DMS 273 treated with DMSO at 0.1 percent for 48 hours (cell line): ENCODE measurements at regions not wholly inside any gene's neighbourhood (a gene's known extent, or its start where the extent isn't known, plus 50 kb on each side); places are given as distances from the start of the nearest gene placed in this dataset.

ENCODE experiments used
- DNase-seq: peaks from one replicate; lab custom pipeline; 2025; lab: John Stamatoyannopoulos, UW

DNA sequence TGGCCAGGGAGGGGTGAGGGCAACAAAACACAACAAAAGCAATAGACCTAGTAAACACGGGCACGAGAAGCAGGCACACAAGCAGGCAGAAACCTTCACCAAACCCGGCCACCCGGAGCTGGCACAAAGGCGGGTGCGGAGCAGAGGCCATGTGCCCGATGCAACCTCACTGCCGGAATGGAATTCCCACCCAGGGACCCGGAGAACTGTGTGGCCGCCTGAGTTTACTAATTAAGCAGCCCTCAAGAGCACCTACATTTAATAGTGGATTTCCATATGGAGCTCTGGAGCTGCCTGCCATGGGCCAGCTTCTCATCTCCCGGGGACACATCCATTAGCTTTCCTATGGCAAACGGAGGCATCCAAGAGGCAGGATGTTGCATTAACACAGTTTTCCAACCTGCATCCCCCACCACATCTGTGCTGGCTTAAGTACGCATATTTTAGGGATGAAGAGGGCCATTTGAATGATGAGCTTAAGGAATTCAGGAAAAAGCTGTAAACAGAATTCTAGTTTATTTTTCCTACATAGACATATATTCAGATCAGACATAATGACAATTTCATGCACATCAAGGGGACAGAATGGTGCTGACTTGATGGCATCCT is 104.5 kb upstream of the SMIM21 start:
- no peak for DNase-seq

DNA sequence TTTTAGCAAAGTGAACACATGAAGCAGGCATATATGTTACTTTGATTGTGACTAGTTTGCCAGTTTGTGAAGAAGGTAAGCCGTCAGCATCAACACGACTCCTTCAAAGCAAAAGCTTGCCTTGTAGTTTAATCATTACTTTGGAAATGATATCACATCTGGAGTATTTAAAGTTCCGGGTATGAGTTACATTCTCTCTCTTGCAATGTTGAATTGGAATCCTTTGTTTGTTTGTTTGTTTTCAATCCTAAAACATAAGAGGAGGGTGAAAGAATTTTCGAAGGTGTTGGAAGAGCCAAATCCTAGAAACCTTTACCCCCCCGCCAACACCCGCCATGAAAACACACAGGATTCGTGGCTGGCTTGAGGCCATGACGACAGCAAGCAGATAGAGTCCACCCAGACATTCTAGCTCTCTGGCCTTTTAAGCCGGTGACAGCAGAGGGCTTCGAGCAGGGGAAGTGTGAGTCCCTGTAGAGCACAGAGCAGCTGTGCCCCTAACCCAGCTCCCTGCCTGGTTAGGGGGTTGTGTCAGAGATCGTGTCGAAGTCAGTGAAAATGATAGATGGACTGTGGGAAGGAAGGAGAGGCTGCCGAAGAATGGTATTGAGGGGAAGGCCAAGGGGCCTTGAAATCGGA is 103.8 kb upstream of the SMIM21 start:
- no peak for DNase-seq

- no peak for DNase-seq
Observed at GRCh38 chr18:75530566-75531211, 103.2 kb upstream of the SMIM21 start.

DNA sequence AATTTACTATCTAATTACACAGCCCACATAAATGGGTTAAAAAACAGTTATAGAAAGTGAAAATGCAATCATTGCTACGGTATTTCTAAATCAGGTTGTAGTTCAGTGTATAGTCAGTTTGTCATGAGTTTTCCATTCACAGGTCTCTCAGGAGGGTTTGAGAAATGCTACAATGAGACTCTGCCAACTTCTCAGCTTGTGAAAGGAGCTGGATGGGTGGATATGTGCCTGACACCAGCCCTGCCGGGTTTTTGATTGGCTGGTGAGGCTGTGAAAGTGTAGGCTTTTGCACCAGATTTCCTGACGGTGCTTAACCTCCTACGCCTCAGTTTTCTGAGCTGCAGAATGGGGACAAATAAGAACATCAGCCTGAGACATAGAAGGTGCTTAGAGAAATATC is 102.6 kb upstream of the SMIM21 start:
- DNase-seq: no peak

DNA sequence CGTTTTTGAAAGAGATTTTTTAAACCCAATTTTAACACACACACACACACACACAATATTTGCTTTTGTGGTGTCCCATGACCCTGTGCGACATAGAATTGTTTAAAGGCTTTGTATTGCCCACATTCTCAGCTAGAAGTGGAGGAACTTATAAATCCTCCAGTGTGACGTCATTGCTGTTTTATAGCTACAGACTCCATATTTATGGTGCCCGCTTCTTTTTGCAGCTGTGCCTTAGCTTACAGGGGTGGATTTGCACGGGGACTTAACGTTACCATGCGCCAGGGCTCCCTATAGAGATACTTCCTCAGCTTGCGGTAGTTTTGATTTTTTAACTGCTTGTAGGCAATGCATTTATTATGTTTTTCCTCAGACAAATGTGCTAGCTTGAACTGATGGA is 101.9 kb upstream of the SMIM21 start:
- no peak for DNase-seq

GRCh38 chr18:75527848-75528685 is 100.6 kb upstream of the SMIM21 start:
- DNase-seq: no peak

DNA sequence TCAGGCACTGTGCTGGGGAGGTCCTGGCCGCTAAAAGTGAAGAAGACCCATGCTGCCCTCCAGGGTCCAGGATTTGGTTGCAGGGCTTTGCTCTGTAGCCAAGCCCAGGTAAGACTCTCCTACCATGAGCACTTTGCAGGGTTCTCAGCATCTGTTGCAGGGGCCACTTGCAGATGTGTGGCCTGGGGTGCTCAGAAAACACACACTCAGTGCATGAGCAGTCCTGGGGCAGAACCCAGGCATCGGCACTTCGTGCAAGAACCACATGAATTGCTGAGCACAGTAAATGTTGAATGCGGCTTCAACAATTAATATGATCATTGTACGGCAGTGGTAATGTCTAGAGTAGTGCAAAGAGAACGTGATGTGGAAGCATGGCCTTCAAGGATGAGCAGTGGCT is 98.5 kb upstream of the SMIM21 start:
- no peak for DNase-seq

DNA sequence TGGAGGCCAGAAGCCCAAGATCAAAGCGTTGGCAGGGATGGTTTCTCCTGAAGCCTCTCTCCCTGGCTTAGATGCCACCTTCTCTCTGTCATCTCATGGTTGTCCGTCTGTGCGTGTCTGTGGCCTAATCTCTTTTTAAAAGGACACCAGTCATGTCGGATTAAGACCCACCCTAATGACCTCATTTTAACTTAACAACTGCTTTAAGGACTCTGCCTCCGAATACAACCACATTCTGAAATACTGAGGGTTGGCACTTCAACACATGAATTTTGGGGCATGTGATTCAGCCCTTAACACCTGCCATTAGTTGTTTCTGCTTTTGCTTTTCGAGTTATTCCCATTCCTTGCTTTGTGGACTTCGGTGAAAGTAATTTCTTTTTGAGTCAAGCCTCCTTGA is 97.8 kb upstream of the SMIM21 start:
- DNase-seq: no peak

- no peak for DNase-seq
Observed at GRCh38 chr18:75524841-75525240, 97.3 kb upstream of the SMIM21 start.

DNA sequence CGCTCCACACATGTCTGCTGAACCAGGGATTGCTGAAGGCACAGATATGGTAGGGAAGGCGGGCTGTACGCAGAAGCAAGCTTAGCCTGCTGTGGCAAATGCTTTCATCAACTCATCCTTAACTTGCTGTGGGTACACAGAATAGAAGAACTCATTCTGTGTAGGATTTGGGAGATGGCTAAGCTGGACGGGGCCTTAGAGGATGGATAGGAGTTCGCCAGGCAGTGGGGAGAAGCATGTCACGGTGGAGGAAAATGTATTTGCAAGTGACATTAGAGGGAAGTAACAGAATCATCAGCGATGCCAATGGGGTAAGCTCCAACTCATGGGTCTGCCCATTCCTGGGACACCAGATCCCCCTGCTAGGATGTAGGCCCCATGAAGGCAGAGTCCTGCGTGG is 96.7 kb upstream of the SMIM21 start:
- DNase-seq: no peak

DNA sequence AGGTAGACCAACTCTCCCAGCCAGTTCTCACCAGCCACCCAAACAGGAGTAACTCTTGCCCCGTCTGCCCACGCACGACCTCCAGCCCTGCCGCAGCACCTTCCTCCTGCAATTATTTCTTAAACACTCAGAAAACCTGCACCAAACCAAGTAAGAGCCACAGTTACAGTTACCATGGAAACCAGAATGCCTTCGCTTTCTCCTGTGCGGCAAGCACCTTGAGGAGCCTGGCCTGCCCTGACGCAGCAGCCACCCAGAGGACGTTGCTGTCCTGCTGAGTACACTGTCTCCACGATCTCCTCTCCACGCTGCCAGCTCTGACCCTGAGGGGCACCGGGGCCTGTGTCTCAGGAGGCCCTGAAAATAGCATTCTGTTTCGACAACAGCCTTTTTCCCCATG is 94.3 kb upstream of the SMIM21 start:
- no peak for DNase-seq

GRCh38 chr18:75518007-75518406 is 90.5 kb upstream of the SMIM21 start:
- DNase-seq: no peak

DNA sequence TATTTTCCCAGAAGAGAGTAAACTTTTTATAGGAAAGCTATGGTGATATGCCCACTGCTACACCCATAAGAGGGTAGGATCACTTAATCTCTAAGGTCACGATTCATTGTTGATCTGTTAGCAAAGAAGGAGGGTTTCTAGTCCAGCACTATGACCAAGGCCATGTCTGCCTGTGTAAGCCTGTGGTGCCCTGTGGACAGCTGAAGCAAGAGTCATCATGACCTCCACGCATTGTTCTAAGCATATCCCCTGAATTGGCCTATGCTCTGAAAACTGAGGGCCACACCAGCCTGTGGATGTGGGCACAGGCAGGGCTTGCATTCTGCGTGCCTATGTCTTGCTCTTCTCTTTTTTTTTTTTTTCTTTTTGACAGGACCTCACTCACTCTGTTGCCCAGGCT is 89.8 kb upstream of the SMIM21 start:
- DNase-seq: no peak

GRCh38 chr18:75507636-75508035 is 80.1 kb upstream of the SMIM21 start:
- DNase-seq: no peak

GRCh38 chr18:75506913-75507312 is 79.4 kb upstream of the SMIM21 start:
- no peak for DNase-seq

DNA sequence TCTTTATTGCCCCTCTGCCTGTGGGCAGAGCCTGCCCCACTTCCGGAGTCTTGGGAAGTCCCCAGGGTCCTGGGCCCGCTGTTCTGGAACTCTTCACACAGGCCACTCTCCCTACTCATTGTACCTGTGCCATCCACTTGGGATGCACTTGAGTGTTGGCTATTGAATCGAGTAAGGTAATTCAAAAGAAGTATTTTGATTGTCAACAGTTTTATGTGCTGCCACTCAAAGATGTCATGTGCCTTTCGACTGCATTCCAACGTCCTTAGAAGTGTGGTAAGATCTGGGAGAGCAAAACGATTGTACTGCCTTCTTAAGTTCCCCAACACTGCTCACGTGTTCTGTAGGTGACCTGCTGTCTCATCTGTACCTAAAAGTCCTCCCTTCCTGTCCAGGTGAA is 77.0 kb upstream of the SMIM21 start:
- no peak for DNase-seq

GRCh38 chr18:75503615-75504014 is 76.1 kb upstream of the SMIM21 start:
- no peak for DNase-seq

DNA sequence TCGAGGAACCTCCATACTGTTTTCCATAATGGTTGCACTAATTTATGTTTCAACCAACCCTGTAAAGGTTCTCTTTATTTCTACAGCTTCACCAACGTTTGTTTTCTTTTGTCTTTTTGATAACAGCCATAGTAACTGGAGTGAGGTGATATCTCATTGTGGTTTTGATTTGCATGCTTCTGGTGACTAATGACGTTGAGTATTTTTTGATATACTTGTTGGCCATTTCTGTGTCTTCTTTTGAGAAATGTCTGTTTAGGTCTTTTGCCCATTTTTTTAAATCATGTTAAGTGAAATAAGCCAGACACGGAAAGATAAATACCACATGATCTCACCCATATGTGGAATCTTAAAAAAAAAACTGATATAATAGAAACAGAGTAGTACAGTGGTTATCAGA is 74.8 kb upstream of the SMIM21 start:
- DNase-seq: no peak

DNA sequence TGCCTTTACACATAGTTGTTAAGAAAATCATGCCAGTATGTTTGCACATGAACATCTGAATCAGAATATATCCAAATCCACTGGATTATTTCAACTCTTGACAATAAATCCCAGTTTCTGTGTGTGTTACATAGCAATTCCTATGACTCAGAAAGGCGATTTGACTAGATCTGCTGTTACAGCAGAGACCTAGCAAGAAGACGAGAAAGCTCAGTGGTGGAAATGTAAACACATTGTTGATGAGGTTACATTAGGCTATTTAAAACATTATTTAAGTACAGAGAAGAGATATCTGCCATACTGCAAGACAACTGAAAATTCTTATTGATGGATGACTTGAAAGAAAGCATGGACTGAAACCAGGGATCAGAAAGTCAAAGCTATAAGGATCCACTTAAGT is 73.0 kb upstream of the SMIM21 start:
- no peak for DNase-seq

- DNase-seq: no peak
Observed at GRCh38 chr18:75497576-75498235, 70.2 kb upstream of the SMIM21 start.

GRCh38 chr18:75496151-75496550 is 68.6 kb upstream of the SMIM21 start:
- DNase-seq: no peak

DNA sequence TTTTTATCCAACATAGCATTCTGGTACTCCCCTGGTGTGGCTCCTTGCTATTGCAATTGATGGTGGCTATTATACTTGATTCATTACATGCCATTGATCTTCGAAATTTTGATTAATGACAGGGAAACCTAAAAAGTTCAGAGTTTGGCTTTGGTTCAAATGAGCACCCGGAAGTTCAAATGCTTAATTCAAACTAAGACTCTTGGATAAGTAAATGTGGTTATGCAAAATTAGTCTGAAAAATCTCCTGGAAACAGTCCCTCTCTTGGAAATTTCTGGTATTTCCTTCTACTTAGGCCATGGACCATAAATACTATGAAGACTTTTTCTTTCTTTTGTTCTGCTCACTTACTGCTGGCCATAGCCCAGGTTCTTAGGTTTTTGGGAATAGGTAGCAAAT is 65.3 kb upstream of the SMIM21 start:
- DNase-seq: no peak
